A673 (cell line): ENCODE measurements at regions not wholly inside any gene's neighbourhood (a gene's known extent, or its start where the extent isn't known, plus 50 kb on each side); places are given as distances from the start of the nearest gene placed in this dataset.

Source experiments
- EZH2 ChIP-seq: fragments of 200-600 bp; sonication (generic); IDR thresholded peaks from 2 replicates; pipeline ENCODE4 v1.6.1; 2017; ENCODE audit warnings: borderline replicate concordance, low read depth, mild to moderate bottlenecking, mixed read lengths, antibody characterized with exemption, low read length; ENCODE audit not compliant: poor library complexity, severe bottlenecking
- TF ChIP-seq, protein P1 (sequence below): fragments of 300-800, 200-600 bp; sonication (generic); conservative IDR thresholded peaks from 2 replicates; pipeline ENCODE4 v1.5.1; 2017; ENCODE audit warnings: low read depth, mild to moderate bottlenecking, antibody characterized with exemption, low read length, moderate library complexity, mixed read lengths

DNA sequence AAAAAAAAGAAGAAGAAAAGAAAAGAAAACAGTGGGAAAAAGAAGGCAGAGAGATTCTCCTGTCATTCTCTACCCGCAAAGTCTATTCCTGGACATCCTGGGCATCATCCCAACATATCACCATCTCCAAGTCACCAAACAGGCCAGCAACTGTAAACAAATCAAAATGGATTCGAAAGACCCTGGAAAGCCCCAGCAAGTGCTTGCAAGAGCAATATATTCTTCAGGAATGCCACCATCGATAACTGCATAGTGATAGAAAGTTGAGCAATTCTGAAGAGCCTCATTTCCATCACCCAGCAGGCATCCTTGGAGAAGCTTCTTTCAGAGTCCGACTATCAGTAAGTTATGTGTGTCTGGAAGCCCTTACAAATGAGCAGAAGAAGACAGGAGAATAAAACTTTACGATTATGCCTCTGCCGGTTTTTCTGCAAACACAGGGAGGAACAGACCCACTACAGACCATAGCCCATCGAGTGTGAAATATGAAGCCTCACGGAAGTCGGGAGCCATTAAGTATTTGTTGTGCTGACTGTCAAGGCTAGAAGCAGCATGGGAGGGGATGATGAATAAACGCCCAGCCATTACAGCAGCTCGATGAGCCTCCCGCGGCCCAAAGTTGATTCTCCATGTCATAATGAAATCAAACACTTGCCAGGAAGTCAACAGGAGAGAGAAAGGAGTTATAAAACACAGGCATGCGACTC is 64.5 kb upstream of the SEC14L1 start:
- TF ChIP-seq, protein P1, sequence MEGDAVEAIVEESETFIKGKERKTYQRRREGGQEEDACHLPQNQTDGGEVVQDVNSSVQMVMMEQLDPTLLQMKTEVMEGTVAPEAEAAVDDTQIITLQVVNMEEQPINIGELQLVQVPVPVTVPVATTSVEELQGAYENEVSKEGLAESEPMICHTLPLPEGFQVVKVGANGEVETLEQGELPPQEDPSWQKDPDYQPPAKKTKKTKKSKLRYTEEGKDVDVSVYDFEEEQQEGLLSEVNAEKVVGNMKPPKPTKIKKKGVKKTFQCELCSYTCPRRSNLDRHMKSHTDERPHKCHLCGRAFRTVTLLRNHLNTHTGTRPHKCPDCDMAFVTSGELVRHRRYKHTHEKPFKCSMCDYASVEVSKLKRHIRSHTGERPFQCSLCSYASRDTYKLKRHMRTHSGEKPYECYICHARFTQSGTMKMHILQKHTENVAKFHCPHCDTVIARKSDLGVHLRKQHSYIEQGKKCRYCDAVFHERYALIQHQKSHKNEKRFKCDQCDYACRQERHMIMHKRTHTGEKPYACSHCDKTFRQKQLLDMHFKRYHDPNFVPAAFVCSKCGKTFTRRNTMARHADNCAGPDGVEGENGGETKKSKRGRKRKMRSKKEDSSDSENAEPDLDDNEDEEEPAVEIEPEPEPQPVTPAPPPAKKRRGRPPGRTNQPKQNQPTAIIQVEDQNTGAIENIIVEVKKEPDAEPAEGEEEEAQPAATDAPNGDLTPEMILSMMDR, result no peak
- TF ChIP-seq EZH2, result no peak
